ENCODE measurements at regions not wholly inside any gene's neighbourhood (a gene's known extent, or its start where the extent isn't known, plus 50 kb on each side); places are given as distances from the start of the nearest gene placed in this dataset.

GRCh38 chr20:48489046-48489463 is 338.7 kb downstream of the PREX1 start:
- no peak for TF ChIP-seq CTCF (IDR thresholded peaks at IDR 0.05)
- no peak for TF ChIP-seq POLR2A (IDR thresholded peaks at IDR 0.05)
